ENCODE measurements at regions not wholly inside any gene's neighbourhood (a gene's known extent, or its start where the extent isn't known, plus 50 kb on each side); places are given as distances from the start of the nearest gene placed in this dataset.
"Not testable (repeated sequence)": the region's sequence is repeated elsewhere in the genome, so short reads cannot be mapped to it uniquely, and the experiment has no call there.

DNA sequence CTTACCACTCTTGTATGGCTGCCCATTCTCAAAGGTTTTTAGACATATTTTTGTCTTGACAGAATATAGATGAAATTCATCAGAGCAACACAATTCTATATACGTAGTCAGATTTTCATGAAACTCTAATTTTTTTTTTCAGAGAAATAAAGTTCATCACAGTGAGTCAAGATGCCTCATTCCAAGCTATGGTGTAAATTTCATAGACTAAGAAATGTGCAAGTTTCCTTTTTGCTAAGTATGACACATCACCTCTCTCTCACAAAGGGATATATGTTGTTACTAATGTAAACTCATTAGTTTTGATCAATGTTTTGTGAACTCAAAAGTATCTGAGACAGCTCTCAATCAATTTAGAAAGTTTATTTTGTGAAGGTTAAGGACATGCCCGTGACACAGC, 60.4 kb upstream of the ATXN3L start:
- DNase-seq = no peak

GRCh38 chrX:13378562-13379518, 59.0 kb upstream of the ATXN3L start:
- not testable (repeated sequence) for DNase-seq

DNA sequence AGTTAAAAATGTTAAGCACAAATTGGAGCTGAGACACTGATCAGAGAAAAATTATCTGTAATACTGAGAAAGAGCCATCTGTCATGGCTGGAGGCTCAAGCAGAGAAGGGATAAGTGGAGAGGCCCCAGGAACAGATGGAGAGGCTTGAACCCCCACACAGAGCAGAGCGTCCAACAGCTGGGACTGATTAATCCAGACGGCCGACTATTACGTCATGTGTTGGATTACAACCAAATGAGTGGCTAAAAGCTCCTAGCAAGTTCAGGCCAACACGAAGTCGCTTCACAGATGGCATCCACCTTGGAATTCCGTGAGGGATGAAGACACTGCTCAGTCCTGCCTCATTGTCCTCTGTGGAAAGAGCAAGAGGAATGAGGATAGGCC, 57.7 kb upstream of the ATXN3L start:
- no peak for DNase-seq

DNA sequence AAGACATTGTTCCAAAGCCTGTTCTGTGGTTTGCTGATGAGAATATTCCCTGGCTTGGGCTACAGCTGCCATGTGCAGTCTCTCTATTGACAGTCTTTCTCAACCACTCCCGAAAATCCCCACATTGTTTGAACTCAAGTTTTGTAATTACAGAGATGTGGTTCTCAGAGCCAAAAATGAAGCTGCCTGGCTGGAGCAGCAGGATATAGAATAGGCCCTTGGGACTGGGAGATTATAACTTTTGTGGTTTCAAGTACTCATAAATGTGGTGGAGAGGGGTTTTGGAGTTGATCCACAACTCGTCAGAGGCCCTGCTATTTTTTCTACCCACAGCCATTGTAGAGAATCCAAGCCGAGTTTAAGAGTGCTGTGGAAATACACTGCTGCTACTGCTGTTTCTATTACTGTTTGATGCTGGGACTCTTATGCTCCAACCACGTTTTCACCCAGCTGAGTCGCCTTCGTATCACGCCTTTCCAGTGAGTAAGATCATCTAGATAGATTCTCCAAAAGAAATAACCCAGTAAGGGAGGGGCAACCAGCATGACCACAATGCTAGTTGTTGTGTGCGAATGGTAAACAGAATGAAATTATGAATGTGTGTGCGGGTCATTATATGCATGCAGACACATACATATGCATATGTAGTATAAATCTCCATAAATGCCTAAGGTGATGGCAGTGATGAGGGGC, 57.1 kb upstream of the ATXN3L start:
- no peak for DNase-seq

GRCh38 chrX:13375596-13375995, 55.7 kb upstream of the ATXN3L start:
- DNase-seq = not testable (repeated sequence)

DNA sequence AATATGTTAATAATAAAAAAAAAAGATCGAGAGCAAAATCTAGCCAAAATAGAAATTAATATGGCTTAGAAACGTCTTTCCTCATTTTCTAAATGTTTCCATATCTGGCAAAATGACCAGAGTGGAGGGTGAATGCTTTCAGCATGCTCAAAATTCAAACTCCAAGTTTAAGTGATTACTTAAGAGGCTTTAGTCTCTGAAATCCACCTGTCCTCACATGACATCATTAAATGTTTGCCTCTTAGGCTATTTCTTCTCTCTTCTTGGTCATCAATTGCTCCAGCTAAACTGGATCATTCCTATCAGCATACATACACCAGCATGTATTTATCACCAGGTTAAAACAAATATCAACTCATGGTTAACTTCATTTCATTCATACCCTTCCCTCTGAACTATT, 54.5 kb upstream of the ATXN3L start:
- no peak for DNase-seq

DNA sequence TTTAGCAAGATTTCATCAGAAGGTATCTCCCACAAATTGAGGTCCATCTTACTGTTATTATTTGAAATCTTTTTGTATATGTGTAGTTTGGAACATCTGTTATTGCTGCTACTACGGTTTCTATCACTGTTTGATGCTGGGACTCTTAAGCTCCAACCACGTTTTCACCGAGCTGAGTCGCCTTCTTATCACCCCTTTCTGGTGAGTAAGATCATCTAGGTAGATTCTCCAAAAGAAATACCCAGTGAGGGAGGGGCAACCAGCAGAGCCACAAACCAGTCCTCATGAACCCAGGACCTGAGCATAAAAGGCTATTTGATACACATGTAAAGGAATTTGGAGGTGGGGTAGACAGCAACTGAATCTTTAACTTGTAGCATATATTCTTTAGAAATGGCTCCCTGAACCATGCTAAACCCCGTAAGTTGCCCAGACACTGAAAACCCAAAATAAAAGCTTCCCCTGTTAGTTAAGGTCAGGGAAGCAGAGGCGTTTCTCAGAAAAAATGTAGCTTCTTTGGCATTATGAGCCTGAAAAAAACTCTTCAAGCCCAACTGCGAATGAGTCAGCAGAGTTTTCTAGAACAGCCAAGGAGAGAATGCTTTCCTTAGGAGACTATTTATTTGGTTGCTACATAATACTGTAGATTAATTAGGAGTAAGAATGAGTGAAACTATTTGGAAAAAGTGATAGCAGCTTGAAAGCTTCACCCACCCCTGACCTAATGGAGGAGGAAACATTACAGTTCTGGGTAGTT, 53.8 kb upstream of the ATXN3L start:
- DNase-seq = no peak

DNA sequence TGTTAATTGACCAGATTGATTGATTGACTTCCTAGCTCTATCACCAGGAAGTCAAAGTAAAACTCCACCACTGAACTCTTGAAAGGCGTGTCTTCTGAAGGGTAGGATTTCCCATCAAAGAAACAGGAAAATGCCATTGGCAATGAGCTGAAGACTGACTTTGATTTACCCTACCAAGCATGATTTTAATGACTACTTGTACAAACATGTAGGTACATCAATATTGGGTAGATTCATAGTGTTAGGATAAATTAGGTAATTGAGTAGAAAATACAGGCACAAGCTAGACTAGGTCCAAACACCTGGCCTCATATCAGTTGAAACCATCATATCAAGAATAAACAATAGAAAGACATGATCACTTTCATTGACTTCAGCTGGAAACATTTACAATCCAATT, 53.2 kb upstream of the ATXN3L start:
- no peak for DNase-seq

- no peak for DNase-seq
Measured at GRCh38 chrX:13372203-13372980, 52.5 kb upstream of the ATXN3L start.

DNA sequence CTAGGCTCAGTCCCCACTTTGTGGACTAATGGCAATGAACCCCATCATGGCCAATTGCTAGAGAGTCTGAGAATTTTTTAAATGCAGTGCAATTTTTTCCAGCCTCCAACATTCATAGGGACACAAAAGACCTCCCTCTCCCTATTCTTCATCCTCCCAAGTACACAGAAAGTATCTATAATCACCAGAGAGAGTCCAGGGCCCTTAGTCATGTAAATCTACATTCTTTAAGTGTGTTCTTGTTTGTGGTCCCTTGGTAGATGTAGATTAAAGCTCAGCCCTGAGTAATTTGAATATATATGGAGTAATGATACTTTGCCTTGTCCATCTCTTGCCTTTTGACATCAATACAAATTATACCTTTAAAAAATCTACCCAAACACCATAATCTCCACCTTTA, 51.3 kb upstream of the ATXN3L start:
- DNase-seq = no peak

DNA sequence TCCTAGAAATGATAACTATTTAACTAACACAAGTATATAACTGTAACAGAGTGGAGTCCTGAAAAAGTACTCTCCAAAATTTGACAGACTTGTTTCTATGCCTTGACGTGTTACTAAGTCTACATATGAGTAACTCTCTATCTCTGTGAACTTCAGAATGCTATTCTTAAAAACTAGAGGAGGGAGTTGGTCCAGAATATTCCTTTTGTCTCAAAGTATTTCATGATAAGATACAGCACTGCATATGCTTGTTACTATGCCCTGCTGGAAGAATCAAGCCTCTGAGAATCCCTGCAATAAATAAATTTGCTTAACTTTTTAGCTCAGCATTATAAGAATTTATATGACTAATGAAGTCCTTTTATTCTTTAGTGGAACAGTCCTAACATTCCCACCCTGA, 50.9 kb upstream of the ATXN3L start:
- no peak for DNase-seq
